NCI-H345 treated with DMSO at 0.1 percent for 48 hours (cell line): ENCODE measurements at regions not wholly inside any gene's neighbourhood (a gene's known extent, or its start where the extent isn't known, plus 50 kb on each side); places are given as distances from the start of the nearest gene placed in this dataset.

ENCODE experiments used
- DNase-seq: peaks from one replicate; lab custom pipeline; 2025; ENCODE audit not compliant: unreplicated experiment; lab: John Stamatoyannopoulos, UW

DNA sequence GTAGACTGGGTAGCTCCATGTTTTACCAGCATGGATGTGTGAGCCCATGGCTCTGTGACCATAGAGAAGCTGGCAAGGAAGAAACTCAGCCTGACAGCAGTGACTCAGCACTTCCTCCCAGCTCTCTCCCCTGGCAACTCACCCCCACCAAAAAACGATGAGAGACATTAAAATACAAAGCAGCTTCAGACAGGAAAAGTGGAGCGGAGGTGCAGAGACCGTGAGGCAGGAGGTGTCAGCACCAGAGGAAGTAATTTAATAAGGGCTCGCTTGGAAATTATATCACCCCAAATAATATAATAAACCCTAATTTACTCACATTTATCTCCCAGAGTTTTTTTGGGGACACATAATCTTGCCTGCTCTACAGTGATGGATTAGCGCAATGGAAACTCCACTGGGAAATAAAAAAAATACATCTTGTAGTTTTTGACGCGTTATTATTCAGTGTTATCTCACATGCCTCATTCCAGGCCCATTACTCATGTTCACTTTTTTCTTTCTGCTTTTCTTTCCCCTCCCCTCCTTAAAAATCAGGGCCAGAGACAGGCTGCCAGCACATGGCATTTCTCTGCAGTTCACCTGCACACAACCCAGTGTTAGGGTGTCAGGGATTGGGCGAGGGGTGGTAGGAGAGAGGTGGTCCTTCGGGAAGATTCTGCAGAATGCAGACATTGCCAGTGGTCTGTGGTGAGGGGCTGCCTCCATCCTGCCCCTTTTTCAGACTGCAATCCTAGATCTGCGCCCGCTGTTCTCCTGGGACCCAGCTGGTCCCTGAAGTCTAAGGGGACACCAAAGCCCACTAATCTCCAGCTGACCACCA lies 170.8 kb downstream of the BUD13 start:
- no peak for DNase-seq

DNA sequence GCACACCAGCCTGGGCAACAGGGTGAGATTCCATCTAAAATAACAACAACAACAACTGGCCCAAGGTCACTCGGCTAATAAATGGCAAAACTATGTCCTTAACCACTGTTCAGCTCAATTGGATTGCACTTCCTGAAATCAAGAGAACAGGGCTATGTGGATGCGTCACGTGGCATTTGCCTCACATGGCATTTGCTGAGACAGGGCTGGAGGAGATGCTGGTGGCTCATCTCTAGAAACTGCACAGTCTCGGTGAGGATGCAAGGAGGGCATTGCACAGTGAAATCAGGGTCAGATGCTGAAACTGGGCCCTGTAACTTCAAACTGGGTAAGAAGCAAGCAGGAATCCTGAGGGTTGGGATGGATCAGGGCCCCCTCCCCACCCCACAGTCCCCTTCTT lies 171.9 kb downstream of the BUD13 start:
- DNase-seq: no peak

GRCh38 chr11:116598556-116598955 lies 174.2 kb downstream of the BUD13 start:
- no peak for DNase-seq

- DNase-seq: no peak
These were observed 174.8 kb downstream of the BUD13 start for GRCh38 chr11:116598036-116598435.

DNA sequence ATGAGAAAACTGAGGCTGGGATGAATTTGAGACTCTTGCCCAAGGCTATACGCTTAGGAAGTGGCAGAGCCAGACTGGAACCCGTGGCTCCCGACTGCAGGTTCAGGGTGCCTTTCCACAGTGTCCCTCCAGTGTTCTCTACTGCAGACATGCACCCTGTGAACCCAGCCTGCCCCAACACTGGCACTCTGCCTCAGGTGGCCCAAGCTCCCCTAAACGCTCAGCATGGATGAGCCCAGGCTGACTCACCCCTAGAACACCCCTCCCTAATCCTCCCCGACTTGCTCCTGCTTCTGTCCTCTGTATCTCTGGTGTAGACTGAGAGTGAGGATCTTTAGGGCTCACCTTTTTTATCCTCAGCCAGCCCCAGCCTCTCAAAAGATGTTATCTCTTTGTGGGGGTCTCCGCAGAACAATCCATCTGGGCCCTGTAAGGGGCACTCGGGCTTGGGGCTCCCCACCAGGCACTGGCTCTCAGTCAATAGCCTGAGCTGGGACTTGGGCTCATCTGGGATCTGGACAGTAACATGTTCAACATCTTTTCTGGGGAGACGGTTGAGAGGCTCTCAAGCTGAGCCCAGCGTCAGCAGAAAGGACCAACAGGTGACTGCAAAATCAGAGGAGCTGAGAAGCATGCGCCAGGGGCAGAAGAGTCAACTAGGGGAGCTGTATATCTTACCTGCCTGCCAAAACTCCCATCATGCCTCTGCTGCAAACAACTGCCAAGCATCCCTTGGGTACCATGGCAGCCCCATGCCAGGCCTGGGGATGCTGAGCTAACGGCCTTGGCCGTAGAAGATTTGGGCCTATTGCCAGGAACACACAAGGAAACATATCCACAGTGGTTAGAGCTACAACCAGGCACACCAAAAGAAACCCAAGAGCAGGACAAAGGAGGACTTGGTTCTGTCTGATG lies 176.2 kb downstream of the BUD13 start:
- no peak for DNase-seq

DNA sequence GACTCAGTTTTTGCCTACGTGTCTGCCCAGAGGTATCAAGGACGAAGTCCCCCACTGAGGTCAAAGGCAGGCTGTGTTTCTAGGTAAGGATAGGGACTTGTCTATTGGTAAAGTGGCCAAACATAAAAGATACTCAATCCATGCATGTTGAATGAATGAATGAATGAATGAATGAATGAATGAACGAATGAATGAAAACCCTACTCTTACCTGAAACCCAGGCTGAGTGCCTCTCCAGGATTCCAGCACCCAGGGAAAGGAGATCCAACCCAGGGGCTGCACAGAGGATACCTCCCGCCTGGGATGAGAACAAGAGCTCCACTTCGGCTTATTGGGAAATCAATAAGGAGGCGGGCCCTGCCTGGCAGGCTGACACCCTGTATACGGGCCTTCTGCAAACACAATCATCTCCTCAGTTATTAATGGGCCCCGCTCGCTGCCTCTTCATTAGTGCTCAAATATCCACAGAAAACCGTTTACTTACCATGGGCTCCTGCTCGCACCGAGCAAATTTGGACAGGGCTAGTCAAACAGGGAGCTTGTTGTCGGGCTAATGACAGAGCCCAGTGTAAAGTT lies 177.4 kb downstream of the BUD13 start:
- DNase-seq: peak; percentile 76

GRCh38 chr11:116590844-116591570 lies 181.8 kb downstream of the BUD13 start:
- DNase-seq: no peak

DNA sequence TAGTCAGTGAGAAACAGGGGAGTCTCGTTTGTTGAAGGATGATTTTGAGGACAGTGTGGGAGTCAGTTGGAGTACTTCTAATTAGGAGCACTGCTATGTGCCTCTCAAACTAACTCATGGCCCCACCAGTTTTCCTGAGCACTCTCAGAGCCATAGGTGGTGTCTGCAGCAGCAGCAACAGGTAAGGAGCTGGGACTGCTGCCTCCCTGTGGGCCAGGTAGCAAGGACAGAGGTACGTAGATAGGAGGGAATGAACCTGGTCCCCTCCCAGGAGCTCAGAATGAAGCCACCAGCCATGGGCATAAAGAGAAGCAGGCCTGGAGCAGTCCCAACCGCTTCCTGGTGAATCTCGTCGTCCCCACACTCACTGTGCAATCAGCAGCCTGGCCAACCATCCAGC lies 183.4 kb downstream of the BUD13 start:
- DNase-seq: no peak

GRCh38 chr11:116586392-116586791 lies 186.4 kb downstream of the BUD13 start:
- no peak for DNase-seq

GRCh38 chr11:116582571-116582970 lies 190.2 kb downstream of the BUD13 start:
- peak; percentile 25 for DNase-seq

GRCh38 chr11:116581349-116581748 lies 191.4 kb downstream of the BUD13 start:
- no peak for DNase-seq

- DNase-seq: no peak
These were observed 192.0 kb downstream of the BUD13 start for GRCh38 chr11:116580799-116581198.

DNA sequence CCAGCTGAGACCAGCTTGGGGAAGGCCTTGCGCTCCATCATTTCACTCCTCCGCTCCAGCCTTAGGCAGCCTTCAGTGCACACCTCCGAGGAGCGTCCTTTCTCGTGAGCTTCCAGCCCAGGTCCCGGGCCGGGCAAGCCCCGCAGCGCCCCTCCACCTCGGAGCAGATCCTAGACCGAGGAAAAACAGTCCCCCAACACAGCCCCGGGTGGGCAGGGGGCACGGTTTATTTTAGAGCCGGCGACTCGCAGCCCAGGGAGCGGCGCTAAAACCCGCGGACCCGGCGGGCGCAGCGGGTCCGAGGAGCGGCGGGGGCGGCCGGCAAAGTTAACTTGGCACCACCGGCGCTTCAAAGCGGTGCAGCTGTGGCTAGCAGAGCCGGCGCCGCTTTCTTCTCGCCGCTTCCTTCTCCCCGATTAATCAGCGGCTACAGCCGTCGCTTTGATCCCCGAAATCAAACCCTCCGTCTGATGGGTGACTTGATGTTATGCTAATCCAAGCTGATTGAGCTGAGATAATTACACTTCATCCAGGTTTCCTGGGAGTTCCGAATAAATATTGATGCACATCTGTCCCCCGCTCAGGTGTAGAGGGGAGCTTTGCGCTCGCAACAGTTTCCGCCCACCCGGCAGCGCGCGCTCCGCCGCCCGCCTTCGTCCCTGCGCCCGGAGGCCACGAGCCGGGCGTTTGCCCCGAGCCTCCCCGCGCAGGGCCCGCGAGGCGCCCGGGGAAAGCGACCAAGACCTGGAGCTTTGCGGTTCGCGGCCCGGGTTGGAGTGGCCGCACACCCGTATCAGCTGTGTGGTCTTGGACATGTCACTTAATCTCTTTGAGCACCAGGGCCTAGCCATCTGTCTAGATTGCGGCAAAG lies 192.7 kb downstream of the BUD13 start:
- DNase-seq: no peak

DNA sequence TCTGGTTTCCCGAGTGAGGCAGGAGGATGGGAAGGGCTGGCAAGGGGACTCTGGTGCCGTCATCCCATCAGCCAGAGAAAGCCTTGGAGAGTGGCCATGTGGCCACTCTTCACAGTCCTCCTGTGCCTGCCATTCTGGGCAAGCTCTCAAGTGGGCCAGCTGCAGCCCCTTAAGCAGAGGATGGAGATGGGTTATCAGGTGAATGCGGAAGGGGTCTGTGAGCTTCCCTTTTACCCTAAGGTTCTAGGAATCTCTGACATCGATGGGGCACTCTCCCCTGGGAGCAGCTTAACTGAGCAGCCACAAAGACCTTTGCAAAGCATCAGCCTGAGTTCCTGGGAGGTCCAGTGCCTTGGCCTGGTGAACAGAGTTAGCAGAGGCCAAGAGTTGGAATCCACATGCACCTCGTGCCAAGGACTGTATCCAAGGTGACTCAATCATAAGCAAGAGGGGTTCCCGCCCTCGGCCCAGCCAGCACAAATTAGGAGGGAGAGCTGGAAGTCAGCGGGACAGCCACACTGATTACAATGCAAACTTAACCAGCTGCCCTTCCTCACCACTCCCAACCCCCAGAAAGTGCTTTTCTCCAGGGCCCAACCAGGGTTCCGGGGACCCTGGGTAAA lies 193.6 kb downstream of the BUD13 start:
- no peak for DNase-seq

DNA sequence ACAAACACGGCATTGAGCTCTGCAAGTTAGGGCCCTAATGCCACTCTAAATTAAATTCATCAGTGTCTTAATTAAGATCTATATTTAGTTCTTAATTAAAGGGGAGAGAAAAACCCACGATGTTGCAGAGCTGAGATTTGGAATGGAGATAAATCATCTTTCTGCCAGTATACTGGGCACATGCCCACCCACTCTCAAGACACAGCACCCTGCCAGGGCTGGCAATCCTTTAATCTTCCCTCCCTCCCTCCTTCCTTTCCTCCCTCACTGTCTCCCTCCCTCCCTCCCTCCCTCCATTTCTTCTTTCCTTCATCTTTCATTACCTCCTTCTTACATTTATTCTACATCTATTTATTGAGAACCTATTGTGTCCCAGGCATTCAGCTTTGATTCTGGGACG lies 194.8 kb downstream of the BUD13 start:
- DNase-seq: no peak

GRCh38 chr11:116577273-116577672 lies 195.5 kb downstream of the BUD13 start:
- DNase-seq: no peak

DNA sequence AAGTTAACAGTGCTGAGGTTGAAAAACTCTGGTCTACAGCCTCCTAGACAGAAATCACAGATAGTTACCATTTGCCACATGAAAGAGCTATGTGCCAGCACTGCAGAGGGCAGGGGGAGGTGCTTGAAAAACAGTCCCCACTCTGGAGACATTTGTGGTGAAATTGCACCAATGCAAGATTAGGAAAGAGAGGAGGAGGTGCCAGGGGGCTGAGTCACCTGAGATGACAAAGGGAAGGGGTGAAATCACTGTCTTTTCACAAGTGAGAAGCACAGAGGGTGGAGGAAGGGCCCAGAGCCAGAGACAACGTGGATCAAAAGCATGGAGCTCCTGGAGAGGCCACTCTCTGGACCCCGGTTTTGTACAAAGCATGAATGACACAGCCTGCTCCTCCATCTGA lies 196.3 kb downstream of the BUD13 start:
- DNase-seq: no peak

- DNase-seq: no peak
These were observed 205.0 kb downstream of the BUD13 start for GRCh38 chr11:116567721-116568242.

DNA sequence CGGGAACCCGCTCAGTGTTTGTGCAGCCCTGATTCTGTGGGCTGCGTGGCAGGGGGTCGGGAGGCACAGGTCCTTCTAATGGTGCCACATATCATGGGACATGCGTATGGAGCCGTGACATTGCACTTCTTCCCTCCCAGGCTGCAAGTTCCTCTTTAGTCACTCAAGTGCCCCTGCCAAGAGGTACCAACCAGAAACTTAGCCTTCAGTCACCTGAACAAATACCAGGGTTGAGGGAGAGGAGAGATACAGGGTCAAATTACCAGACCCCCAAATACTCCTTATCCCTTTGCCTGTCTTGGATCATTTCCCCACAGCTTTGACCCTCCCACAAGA lies 209.1 kb downstream of the BUD13 start:
- no peak for DNase-seq
